ENCODE measurements at regions not wholly inside any gene's neighbourhood (a gene's known extent, or its start where the extent isn't known, plus 50 kb on each side); places are given as distances from the start of the nearest gene placed in this dataset.

- POLR2A ChIA-PET: no interaction called here
- CTCF ChIA-PET: no interaction called here
- no peak overlapping the region for H3K4me3 ChIP-seq (ENCODE audit: low read depth, low read length)
- no peak for TF ChIP-seq CTCF (IDR thresholded peaks at IDR 0.05; ENCODE audit: insufficient read depth, low read length, missing control alignments)
- DNase-seq (ENCODE audit: low read depth, low spot score): no peak
Observed at GRCh38 chr14:98571104-98571503, 700.9 kb downstream of the BCL11B start.

- H3K4me3 ChIP-seq (ENCODE audit: low read depth, low read length): no peak overlapping the region
- TF ChIP-seq CTCF (IDR thresholded peaks at IDR 0.05; ENCODE audit: insufficient read depth, low read length, missing control alignments): no peak
- CTCF ChIA-PET: no interaction called here
- no peak for DNase-seq (ENCODE audit: low read depth, low spot score)
- POLR2A ChIA-PET: no interaction called here
Observed at GRCh38 chr14:98573082-98573481, 698.9 kb downstream of the BCL11B start.

GRCh38 chr14:98576463-98576862, 695.5 kb downstream of the BCL11B start:
- TF ChIP-seq CTCF (IDR thresholded peaks at IDR 0.05; ENCODE audit: insufficient read depth, low read length, missing control alignments): no peak
- DNase-seq (ENCODE audit: low read depth, low spot score): no peak
- no peak overlapping the region for H3K4me3 ChIP-seq (ENCODE audit: low read depth, low read length)
- POLR2A ChIA-PET: no interaction called here
- CTCF ChIA-PET: no interaction called here

- no peak for DNase-seq (ENCODE audit: low read depth, low spot score)
Observed at GRCh38 chr14:98578204-98578603, 693.8 kb downstream of the BCL11B start.

GRCh38 chr14:98579140-98579539, 692.9 kb downstream of the BCL11B start:
- H3K4me3 ChIP-seq (ENCODE audit: low read depth, low read length): no peak overlapping the region
- CTCF ChIA-PET: no interaction called here
- POLR2A ChIA-PET: no interaction called here
- DNase-seq (ENCODE audit: low read depth, low spot score): no peak
- no peak for TF ChIP-seq CTCF (IDR thresholded peaks at IDR 0.05; ENCODE audit: insufficient read depth, low read length, missing control alignments)

More at GRCh38 chr14:98578204-98578603, 693.8 kb downstream of the BCL11B start:
- H3K4me3 ChIP-seq (ENCODE audit: low read depth, low read length): no peak overlapping the region
- CTCF ChIA-PET: no interaction called here
- TF ChIP-seq CTCF (IDR thresholded peaks at IDR 0.05; ENCODE audit: insufficient read depth, low read length, missing control alignments): no peak
- POLR2A ChIA-PET: no interaction called here

- no peak for TF ChIP-seq CTCF (IDR thresholded peaks at IDR 0.05; ENCODE audit: insufficient read depth, low read length, missing control alignments)
- DNase-seq (ENCODE audit: low read depth, low spot score): no peak
- CTCF ChIA-PET: no interaction called here
- POLR2A ChIA-PET: no interaction called here
- H3K4me3 ChIP-seq (ENCODE audit: low read depth, low read length): no peak overlapping the region
Observed at GRCh38 chr14:98580131-98580678, 691.8 kb downstream of the BCL11B start.

Measured in AG04449 (cell line).